Hematopoietic multipotent progenitor cell treated with erythropoietin and hydrocortisone succinate and interleukin-3 and kit ligand, for 15 days (in vitro differentiated cells): ENCODE measurements at regions not wholly inside any gene's neighbourhood (a gene's known extent, or its start where the extent isn't known, plus 50 kb on each side); places are given as distances from the start of the nearest gene placed in this dataset.

Experiments
- DNase-seq: peaks from one replicate; pipeline ENCODE4 v3.0.0-alpha.2; 2015; ENCODE audit warnings: low spot score

GRCh38 chr21:26653430-26653829 lies 80.3 kb upstream of the CYYR1 start:
- DNase-seq, result no peak

- no peak for DNase-seq
These were observed 79.8 kb upstream of the CYYR1 start for GRCh38 chr21:26652854-26653253.

- no peak for DNase-seq
These were observed 68.0 kb upstream of the CYYR1 start for GRCh38 chr21:26641062-26641461.

GRCh38 chr21:26637201-26637745 lies 64.2 kb upstream of the CYYR1 start:
- DNase-seq, result no peak

GRCh38 chr21:26635681-26636080 lies 62.6 kb upstream of the CYYR1 start:
- no peak for DNase-seq

GRCh38 chr21:26632691-26633090 lies 59.6 kb upstream of the CYYR1 start:
- no peak for DNase-seq

- DNase-seq, result no peak
These were observed 53.1 kb upstream of the CYYR1 start for GRCh38 chr21:26626187-26626586.

GRCh38 chr21:26624983-26625519 lies 52.0 kb upstream of the CYYR1 start:
- DNase-seq, result no peak
